22Rv1 (cell line): ENCODE measurements at regions not wholly inside any gene's neighbourhood (a gene's known extent, or its start where the extent isn't known, plus 50 kb on each side); places are given as distances from the start of the nearest gene placed in this dataset.
"Not testable (repeated sequence)": the region's sequence is repeated elsewhere in the genome, so short reads cannot be mapped to it uniquely, and the experiment has no call there.

Source experiments
- H3K27ac ChIP-seq: fragments of 450-650 bp; 2 replicates; pipeline ENCODE4 v1.5.1; 2017
- ZFX ChIP-seq: fragments of 450-650 bp; IDR thresholded peaks from 2 replicates; pipeline ENCODE4 v1.6.1; 2017; ENCODE audit warnings: antibody characterized with exemption, borderline replicate concordance
- TF ChIP-seq, protein P1 (sequence below): fragments of 450-650 bp; IDR thresholded peaks from 2 replicates; pipeline ENCODE4 v1.5.1; 2017; ENCODE audit warnings: mild to moderate bottlenecking

DNA sequence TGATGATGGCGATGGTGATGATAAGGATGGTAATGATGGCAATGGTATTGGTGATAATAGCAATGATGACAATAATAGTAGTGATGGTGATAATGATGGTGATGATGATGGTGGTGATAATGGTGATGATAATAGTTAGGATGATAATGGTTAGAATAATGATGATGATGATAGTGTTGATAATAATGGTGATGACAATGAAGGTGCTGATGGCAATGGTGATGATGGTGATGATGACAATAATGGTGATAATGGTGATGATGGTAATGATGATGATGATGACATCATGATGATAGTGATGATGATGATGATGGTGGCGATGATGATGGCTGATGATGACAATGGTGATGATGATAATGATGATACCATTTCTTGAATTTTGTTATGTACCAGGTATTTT is 309.9 kb downstream of the MIAT start:
- TF ChIP-seq, protein P1, sequence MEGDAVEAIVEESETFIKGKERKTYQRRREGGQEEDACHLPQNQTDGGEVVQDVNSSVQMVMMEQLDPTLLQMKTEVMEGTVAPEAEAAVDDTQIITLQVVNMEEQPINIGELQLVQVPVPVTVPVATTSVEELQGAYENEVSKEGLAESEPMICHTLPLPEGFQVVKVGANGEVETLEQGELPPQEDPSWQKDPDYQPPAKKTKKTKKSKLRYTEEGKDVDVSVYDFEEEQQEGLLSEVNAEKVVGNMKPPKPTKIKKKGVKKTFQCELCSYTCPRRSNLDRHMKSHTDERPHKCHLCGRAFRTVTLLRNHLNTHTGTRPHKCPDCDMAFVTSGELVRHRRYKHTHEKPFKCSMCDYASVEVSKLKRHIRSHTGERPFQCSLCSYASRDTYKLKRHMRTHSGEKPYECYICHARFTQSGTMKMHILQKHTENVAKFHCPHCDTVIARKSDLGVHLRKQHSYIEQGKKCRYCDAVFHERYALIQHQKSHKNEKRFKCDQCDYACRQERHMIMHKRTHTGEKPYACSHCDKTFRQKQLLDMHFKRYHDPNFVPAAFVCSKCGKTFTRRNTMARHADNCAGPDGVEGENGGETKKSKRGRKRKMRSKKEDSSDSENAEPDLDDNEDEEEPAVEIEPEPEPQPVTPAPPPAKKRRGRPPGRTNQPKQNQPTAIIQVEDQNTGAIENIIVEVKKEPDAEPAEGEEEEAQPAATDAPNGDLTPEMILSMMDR, result no peak
- no peak for TF ChIP-seq ZFX
- no peak overlapping the region for H3K27ac ChIP-seq

DNA sequence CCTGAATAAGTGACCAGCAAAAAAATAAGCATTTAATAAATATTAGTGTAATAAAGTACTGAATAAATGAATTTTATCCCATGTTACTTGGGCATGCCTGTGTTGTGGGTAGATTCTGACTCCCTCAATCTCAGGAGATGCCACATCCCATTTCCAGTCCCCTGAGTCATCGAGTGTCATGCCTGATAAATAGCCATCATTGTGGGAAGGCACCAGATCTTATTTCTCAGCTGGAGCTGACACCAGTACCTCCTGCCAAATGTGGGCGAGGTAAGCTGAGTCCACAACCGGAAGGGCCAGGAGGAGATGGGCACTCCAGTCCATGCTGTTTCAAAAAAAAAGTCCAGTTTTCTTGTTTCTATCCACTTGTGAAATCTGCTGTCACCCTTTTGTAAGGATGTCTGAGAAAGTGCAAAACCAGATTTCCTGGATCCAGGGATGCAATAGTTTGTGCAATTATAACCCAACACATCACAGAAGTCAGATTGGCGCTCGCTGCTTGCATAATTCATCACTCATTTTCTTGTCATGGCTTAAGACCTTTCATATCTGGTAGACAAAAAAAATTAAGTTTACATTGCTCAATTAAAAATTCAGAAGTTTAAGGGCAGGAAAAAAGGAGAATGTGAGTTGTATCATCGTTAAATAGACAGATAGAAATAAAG is 311.6 kb downstream of the MIAT start:
- no peak overlapping the region for H3K27ac ChIP-seq
- TF ChIP-seq, protein P1, result no peak
- no peak for TF ChIP-seq ZFX

DNA sequence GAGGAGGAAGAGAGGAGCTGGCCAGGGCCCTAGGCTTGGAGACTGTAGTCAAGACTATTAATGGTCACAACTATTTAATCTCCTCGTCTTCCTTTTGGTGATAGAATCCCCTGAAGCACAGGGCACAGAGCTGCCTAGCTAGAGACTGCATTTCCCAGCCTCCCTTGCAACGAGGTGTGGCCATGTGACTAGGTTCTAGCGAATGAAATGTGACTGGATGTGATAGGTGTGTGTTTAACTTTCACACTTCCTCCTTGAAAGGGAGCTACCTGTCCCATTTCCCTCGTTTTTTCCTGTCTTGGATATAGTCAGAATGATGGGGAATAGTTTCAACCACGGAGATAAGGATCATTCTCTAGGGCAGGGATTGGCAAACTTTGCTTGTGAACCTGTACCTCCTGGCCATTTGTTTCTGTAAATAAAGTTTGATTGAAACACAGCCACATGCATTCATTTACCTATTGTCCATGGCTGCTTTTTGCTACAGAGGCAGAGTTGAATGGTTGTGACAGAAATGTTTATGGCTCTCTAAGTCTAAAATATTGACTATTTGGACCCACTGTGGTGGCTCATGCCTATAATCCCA is 313.5 kb downstream of the MIAT start:
- H3K27ac ChIP-seq, result no peak overlapping the region
- TF ChIP-seq ZFX, result no peak
- TF ChIP-seq, protein P1, result no peak

DNA sequence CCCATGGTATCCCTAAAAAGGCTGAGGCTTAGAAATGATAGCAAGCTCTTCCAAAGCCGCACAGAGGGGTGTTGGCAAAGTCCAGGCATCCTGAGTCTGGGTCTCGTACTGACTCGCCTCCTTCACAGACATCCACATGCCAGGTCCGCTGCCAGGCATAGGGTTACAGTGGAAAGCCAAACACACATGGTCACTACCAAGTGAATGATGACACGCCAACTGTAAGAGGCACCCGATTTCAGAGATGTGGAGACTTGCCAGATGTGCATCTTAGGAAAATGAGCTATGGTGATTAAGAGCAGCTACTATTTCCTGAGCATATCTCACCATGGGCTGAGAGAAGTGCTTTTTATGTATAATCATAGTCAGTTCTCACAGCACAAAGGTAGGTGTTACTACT is 314.9 kb downstream of the MIAT start:
- no peak for TF ChIP-seq ZFX
- TF ChIP-seq, protein P1, result no peak

GRCh38 chr22:26972915-26973314 is 315.5 kb downstream of the MIAT start:
- H3K27ac ChIP-seq, result not testable (repeated sequence)

More for the DNA sequence above, 314.9 kb downstream of the MIAT start:
- H3K27ac ChIP-seq, result no peak overlapping the region

GRCh38 chr22:26974034-26974433 is 316.6 kb downstream of the MIAT start:
- H3K27ac ChIP-seq, result no peak overlapping the region
- no peak for TF ChIP-seq ZFX
- TF ChIP-seq, protein P1, result no peak

DNA sequence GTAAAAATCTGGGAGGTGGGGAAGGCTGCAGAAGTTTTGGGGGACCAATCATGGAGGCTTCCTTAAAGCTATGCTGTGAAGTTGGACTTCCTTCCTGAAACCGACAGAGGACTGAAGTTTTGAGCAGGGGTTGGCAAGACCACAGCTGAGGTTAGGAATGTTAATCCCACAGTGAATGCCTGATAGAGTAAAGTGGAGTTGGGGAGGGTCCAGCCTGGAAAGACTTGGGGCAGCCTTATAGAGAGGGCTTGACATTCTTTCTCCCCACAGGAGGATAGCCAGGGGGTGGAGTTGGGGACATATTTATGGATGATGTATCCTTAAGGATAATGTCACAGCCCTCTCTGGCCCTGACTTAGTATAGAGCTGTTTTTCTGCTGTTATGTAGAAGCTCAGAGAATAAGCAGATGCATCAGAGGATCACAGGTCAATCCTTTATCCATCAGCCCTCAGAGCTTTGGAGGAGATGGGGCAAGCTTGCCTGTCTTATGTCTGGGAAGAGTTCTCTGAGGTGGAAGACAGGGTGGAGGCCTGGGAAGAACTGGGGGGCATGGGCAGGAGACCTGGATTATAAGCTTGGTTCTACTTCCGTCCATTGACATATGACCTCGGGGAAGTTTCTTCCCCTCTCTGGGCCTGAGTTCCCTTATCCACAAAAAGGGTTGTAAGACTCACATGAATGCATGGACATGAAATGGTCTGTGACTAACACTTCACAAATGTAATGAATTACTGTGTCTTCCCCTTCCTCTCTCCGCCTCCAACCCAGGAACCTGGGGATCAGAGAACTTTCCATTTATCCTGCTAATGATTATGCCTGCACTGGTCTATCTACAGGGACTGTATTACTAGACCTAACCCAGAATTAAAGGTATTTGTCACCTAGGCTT is 317.8 kb downstream of the MIAT start:
- H3K27ac ChIP-seq, result no peak overlapping the region
- TF ChIP-seq, protein P1, result no peak
- TF ChIP-seq ZFX, result no peak
